Gastrocnemius medialis (tissue), 4 donors: ENCODE measurements at regions not wholly inside any gene's neighbourhood (a gene's known extent, or its start where the extent isn't known, plus 50 kb on each side); places are given as distances from the start of the nearest gene placed in this dataset.

ENCODE experiments used
- ATAC-seq, 2 donors: fragments of 150-250 bp; one replicate each; pipeline ENCODE4 v1.9.1; 2016
- DNase-seq, 2 donors: peaks; one replicate each; pipeline ENCODE4 v3.0.0-alpha.2; 2019
- H3K27ac ChIP-seq, 4 donors: fragments of 200-600 bp; sonication (generic); 1 replicate in 1 of 4; 2 replicates in 3 of 4; pipeline ENCODE4 v1.5.1; 2016 to 2018; ENCODE audit warnings: mild to moderate bottlenecking in 2 of 4, moderate library complexity in 1 of 4
- H3K27me3 ChIP-seq, 3 donors: fragments of 200-600 bp; sonication (generic) in 2 of 3; 1 replicate in 1 of 3; 2 replicates in 2 of 3; pipeline versions ENCODE4 v1.5.1 to v1.6.0; 2016 to 2019; ENCODE audit warnings: mild to moderate bottlenecking in 1 of 3, moderate library complexity in 1 of 3
- H3K36me3 ChIP-seq, 2 donors: fragments of 200-600 bp; sonication (generic) in 1 of 2; one replicate each; pipeline ENCODE4 v1.5.1; 2017 to 2018
- H3K4me1 ChIP-seq, 2 donors: fragments of 200-600 bp; sonication (generic) in 1 of 2; one replicate each; pipeline ENCODE4 v1.5.1; 2016 to 2017; ENCODE audit warnings: mild to moderate bottlenecking in 2 of 2
- H3K4me3 ChIP-seq, 4 donors: fragments of 200-600 bp; sonication (generic) in 3 of 4; 1 replicate in 1 of 4; 2 replicates in 3 of 4; pipeline ENCODE4 v1.5.1; 2016 to 2019; ENCODE audit warnings: mild to moderate bottlenecking in 2 of 4
- H3K9me3 ChIP-seq, 3 donors: fragments of 200-600 bp; sonication (generic) in 2 of 3; 1 replicate in 1 of 3; 2 replicates in 2 of 3; pipeline ENCODE4 v1.5.1; 2016 to 2019
- POLR2A ChIP-seq, 2 donors: fragments of 450-650 bp; IDR thresholded peaks; one replicate each; pipeline ENCODE4 v1.6.1; 2017; ENCODE audit warnings: antibody characterized with exemption in 2 of 2, mild to moderate bottlenecking in 2 of 2, moderate library complexity in 2 of 2
- in situ Hi-C, 4 donors: fragments of 200-750 bp; cut with MboI; loops; one replicate each; pipeline versions ENCODE4 v1.15.0 to v1.8.0; 2017; ENCODE audit warnings: low sequenced_read_pairs in 4 of 4
- intact Hi-C: fragments of 100-400 bp; cut with DNase I; formaldehyde crosslinking; loops from one replicate; pipeline ENCODE4 v1.15.1; 2023; ENCODE audit warnings: low total_unique reads
- TF ChIP-seq, protein P1 (sequence below), 5 experiments: fragments of 450-650 bp in 3 of 5; fragments of 200-600 bp in 2 of 5; sonication (generic) in 2 of 5; IDR thresholded peaks in 4 of 5; conservative IDR thresholded peaks in 1 of 5; 1 replicate in 4 of 5; 2 replicates in 1 of 5; pipeline ENCODE4 v1.5.1; 2016 to 2019; ENCODE audit warnings: antibody characterized with exemption in 5 of 5, mild to moderate bottlenecking in 3 of 5, moderate library complexity in 3 of 5

GRCh38 chr9:14031810-14032209 is 282.1 kb downstream of the NFIB start:
- no peaks in the 10 kb centered on the region for H3K36me3 ChIP-seq
- DNase-seq (no peak), ATAC-seq (peak in 1 of 2 donors; percentile 4)
- peaks cover 39 to 57% of the 10 kb centered on the region in 2 donors for H3K4me1 ChIP-seq
- TF ChIP-seq POLR2A (IDR thresholded peaks at IDR 0.05): no peak
- TF ChIP-seq, protein P1, sequence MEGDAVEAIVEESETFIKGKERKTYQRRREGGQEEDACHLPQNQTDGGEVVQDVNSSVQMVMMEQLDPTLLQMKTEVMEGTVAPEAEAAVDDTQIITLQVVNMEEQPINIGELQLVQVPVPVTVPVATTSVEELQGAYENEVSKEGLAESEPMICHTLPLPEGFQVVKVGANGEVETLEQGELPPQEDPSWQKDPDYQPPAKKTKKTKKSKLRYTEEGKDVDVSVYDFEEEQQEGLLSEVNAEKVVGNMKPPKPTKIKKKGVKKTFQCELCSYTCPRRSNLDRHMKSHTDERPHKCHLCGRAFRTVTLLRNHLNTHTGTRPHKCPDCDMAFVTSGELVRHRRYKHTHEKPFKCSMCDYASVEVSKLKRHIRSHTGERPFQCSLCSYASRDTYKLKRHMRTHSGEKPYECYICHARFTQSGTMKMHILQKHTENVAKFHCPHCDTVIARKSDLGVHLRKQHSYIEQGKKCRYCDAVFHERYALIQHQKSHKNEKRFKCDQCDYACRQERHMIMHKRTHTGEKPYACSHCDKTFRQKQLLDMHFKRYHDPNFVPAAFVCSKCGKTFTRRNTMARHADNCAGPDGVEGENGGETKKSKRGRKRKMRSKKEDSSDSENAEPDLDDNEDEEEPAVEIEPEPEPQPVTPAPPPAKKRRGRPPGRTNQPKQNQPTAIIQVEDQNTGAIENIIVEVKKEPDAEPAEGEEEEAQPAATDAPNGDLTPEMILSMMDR (IDR thresholded peaks at IDR 0.05 in 4 of 5, conservative IDR thresholded peaks at IDR 0.05 in 1 of 5): no peak
- intact Hi-C loops (loop anchor here (2.0 to 5.0 kb wide), 4 partner anchors 17 to 325 kb away; no protein-coding TSS in a partner anchor), in situ Hi-C loops (no loop called here)
- peak overlapping the region in 1 of 4 donors; percentile 46 for H3K4me3 ChIP-seq
- H3K9me3 ChIP-seq: no peaks in the 10 kb centered on the region
- H3K27me3 ChIP-seq: no peaks in the 10 kb centered on the region
- peak overlapping the region; percentile 83 to 91 (median 85) for H3K27ac ChIP-seq

- Histone ChIP-seq H3K36me3 (no peaks in the 10 kb centered on the region), H3K27me3 (no peaks in the 10 kb centered on the region), H3K27ac (peak overlapping the region; percentile 83 to 91 (median 85)), H3K9me3 (no peaks in the 10 kb centered on the region), H3K4me1 (peaks cover 43 to 64% of the 10 kb centered on the region in 2 donors), H3K4me3 (peak overlapping the region; percentile 20 to 46 (median 38))
- peak; percentile 23 to 59 for ATAC-seq
- no peak for TF ChIP-seq POLR2A (IDR thresholded peaks at IDR 0.05)
- TF ChIP-seq, protein P1 (IDR thresholded peaks at IDR 0.05 in 4 of 5, conservative IDR thresholded peaks at IDR 0.05 in 1 of 5): no peak
- peak in 1 of 2 donors; percentile 55 for DNase-seq
- intact Hi-C loops: loop anchor here (2.0 to 5.0 kb wide), 4 partner anchors 16 to 324 kb away; no protein-coding TSS in a partner anchor
- in situ Hi-C loops: no loop called here
Measured at GRCh38 chr9:14031060-14031414, 282.9 kb downstream of the NFIB start.

- intact Hi-C loops (loop anchor here (2.0 to 5.0 kb wide), 4 partner anchors 16 to 323 kb away; no protein-coding TSS in a partner anchor), in situ Hi-C loops (no loop called here)
- peak; percentile 40 to 43 for DNase-seq
- Histone ChIP-seq H3K27me3 (no peaks in the 10 kb centered on the region), H3K4me3 (peak overlapping the region; percentile 20 to 46 (median 38)), H3K36me3 (no peaks in the 10 kb centered on the region), H3K4me1 (peaks cover 43 to 66% of the 10 kb centered on the region in 2 donors), H3K9me3 (no peaks in the 10 kb centered on the region), H3K27ac (peak overlapping the region; percentile 83 to 91 (median 85))
- no peak for TF ChIP-seq POLR2A (IDR thresholded peaks at IDR 0.05)
- TF ChIP-seq, protein P1 (IDR thresholded peaks at IDR 0.05 in 4 of 5, conservative IDR thresholded peaks at IDR 0.05 in 1 of 5): no peak
- peak; percentile 66 to 68 for ATAC-seq
Measured at GRCh38 chr9:14030375-14031059, 283.4 kb downstream of the NFIB start.

- ATAC-seq: peak in 1 of 2 donors; percentile 2
- TF ChIP-seq, protein P1 (IDR thresholded peaks at IDR 0.05 in 4 of 5, conservative IDR thresholded peaks at IDR 0.05 in 1 of 5): no peak
- TF ChIP-seq POLR2A (IDR thresholded peaks at IDR 0.05): no peak
- H3K27ac ChIP-seq: peak overlapping the region; percentile 83 to 91 (median 85)
- H3K36me3 ChIP-seq: no peaks in the 10 kb centered on the region
- intact Hi-C loops (loop anchor here (2.0 to 5.0 kb wide), 4 partner anchors 15 to 323 kb away; no protein-coding TSS in a partner anchor), in situ Hi-C loops (loop anchor here in 1 of 4 donors (10.0 kb wide), 1 partner anchor 295 kb away; no protein-coding TSS in a partner anchor)
- no peaks in the 10 kb centered on the region for H3K27me3 ChIP-seq
- no peak for DNase-seq
- peaks cover 43 to 66% of the 10 kb centered on the region in 2 donors for H3K4me1 ChIP-seq
- H3K9me3 ChIP-seq: no peaks in the 10 kb centered on the region
- H3K4me3 ChIP-seq: peak overlapping the region; percentile 26 to 46 (median 38)
Measured at GRCh38 chr9:14029806-14030374, 284.1 kb downstream of the NFIB start.
